ENCODE measurements at regions not wholly inside any gene's neighbourhood (a gene's known extent, or its start where the extent isn't known, plus 50 kb on each side); places are given as distances from the start of the nearest gene placed in this dataset.
"Not testable (repeated sequence)": the region's sequence is repeated elsewhere in the genome, so short reads cannot be mapped to it uniquely, and the experiment has no call there.

DNA sequence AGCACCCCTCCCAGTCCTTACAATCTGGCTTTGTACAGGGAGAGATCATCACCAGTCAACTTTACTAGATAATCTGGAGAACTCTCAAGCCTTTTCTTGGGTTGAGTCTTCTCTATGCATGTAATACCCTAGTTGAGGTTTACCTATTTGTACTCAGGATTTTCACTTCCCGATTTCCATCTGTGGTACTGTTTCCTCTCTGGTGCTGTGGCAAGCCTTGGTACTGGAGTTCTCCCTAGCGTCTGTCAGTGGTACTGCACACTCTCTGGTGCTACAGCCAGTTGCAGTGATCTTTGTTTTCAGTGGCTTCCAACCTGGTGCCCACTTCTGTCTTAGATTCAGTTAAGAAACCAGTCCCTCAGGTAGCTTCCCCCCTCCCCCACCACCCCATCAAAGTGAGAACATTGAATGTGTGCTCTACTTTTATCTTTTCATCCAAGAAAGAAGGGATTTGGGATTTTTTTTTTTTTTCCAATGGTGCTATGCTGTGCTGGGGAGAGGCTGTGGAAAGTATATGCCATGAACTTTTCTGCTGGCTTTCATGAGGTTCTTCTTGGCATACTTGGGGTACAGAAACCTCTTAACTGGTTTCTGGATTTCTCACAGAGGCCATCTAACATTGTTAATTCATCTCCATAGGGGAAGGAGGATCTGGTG, 69.4 kb upstream of the EVL start:
- DNase-seq (ENCODE audit: low read depth) = peak; percentile 57

DNA sequence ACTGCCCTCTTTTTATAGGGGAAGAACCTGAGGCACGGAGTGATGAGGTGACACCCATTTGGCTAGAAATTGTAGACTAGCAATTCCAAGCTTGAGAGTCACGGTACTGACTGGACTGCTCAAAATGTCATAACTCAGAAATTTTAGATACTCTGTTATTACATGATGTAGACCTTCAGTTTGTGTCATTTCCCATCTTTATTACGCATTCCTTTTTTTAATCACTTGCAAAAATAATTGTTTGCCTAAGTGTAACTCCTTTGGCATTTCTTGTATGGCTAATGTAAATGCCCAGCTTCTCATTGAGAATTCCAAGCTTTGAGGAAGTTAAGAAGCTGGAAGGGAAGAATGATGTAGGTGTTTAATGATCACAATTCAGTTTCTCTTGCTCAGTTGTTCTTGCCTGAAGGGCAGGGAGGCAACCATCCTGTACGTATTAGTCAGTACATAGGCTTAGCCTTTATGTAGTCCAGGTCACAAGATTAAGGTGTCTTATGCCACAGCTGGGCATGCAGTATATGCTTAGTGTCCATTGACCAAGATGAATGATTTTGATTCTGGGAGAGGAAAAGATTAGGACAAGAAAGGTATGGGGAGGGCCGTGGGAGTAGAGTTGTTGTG, 68.2 kb upstream of the EVL start:
- peak; percentile 77 for DNase-seq (ENCODE audit: low read depth)

DNA sequence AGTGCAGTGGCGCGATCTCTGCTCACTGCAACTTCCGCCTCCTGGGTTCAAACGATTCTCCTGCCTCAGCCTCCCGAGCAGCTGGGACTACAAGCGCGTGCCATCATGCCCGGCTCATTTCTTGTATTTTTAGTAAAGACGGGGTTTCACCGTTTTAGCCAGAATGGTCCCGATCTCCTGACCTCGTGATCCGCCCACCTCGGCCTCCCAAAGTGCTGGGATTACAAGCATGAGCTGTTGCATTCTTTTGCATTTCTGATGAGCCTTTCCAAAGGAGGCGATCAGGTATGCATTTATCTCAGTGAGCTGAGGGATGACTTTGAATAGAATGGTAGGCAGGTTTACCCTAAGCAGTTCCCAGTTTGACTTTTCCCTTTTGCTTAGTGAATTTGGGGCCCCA, 64.8 kb upstream of the EVL start:
- DNase-seq (ENCODE audit: low read depth) = not testable (repeated sequence)

DNA sequence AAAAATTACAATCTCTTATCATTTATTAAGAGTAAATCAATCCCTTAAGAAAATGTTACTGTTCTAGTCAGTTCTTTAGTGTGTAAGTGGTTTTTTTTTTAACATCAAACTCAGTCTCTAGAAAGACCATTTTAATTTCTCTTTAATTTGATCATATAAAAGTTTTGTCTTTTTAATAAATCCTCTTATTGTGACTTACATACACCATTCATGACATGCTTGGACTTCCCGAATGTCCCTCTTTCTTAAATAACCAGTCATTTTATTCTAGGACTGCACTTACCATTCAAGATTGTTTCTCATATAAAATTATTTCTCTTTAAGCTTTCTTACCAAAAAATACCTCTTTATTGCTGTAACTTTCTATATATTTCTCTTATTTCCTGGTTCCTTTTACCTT, 60.8 kb upstream of the EVL start:
- no peak for DNase-seq (ENCODE audit: low read depth)

DNA sequence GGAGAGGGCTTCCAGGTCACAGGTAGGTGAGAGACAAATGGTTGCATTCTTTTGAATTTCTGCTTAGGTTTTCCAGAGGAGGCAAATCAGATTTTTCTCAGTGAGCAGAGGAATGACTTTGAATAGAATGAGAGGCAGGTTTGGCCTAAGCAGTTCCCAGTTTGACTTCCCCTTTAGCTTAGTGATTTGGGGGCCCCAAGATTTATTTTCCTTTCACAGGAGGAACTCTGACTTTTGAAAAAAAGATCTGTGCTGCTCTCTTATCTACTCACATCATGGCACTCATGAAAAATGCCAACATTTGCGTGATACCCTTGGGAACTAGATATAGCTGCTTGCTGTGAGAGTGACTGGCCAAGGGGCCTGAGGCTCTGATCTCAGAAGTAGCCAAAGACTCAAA, 58.0 kb upstream of the EVL start:
- no peak for DNase-seq (ENCODE audit: low read depth)

DNA sequence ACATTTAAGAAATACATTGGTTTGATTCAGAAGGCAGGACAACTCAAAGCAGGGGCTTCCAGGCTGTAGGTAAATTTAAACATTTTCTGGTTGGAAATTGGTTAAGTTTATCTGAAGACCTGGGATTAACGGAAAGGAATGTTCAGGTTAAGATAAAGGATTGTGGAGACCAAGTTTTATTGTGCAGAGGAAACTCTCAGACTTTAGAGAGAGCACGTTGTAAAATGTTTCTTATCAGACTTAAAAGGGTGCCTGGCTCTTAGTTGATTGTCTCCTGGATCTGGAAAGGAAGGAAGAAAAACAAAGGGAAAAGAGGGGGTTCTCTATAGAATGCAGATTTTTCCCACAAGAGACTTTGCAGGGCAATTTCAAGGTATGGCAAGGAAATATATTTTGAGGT, 55.4 kb upstream of the EVL start:
- DNase-seq (ENCODE audit: low read depth) = not testable (repeated sequence)

DNA sequence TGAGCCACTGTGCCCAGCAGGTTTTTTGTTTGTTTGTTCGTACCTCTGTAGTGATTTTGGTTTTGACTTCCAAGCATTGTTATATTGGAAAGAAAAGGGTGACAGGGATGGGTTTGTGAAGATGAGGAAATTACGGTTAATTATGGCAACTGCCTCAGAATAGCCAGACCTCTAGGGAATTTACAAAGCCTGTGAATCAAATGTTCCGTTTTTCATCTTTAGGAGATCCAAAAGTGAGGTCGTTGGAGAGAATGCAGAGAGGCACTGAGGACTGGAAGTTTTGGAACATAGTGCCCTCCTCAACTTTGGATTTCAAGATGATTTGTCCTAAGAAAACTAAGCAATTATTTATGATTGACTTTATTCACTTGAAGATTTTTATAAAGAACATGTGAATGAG, 54.5 kb upstream of the EVL start:
- DNase-seq (ENCODE audit: low read depth) = no peak

DNA sequence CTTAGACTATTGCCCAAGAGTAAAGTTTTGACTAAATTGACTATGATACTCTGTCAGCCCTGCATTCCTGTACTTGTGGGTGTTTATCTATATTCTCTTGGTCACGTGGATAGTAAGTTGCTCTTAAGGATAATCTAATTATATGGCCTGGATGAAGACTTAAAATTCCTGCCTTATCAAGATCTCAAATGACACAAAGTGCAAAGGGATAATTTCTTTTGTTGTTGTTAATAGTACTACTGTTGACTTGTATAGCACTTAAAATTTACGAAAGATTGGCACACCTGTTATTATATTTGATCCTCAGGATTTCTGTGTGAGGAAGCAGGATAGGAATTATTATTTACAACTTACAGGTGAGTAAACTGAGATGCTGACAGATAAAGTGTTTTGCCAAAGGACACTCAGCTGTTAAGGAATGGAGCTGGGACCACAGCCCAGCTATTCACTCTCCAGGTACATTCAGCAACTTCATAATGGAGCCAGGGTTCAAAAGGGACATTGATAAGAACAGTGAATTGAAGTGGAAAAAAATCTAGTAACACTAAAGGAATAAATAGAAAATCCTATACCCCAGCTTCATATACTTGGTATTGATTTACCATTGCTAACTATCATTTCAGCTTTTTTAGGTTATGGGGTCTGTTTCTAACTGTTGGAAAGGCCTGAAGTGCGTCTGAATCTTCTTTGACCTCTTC, 53.4 kb upstream of the EVL start:
- DNase-seq (ENCODE audit: low read depth) = no peak

DNA sequence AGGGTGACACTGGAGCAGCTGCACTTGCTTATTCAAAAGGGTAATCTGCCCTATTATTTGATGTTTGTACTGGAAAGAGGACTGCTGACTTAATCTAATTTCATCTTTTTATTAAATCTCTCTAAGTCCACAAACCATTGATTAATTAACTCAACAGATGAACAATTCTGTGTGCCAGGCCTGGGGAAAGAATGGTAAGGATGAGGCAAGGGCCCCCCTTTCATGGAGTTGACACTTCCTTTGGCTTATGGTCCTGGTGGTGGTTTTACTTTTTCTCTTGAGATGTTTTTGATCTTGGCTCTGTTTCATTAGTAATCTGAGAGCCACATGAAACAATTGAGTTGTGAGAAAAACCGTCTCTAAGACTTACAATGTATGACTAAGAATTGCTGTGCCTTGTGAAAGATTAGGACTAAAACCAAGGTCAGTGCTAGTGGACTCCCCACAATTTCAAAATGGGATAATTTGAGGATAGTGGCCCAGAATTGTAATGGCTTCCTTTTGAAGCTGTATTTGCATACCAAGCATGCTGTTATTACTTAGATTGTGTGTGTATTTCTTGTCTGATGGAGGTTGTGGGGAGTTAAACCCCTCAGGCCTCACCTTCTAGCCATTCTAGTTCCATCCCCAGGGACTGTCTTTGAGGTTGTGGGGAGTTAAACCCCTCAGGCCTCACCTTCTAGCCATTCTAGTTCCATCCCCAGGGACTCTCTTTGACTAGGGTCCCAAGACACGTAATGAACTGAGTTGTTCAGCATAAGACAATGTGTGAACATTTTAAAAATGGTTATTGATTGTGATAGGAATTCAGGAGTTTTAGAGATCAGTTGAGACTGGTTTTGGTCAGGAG, 52.5 kb upstream of the EVL start:
- DNase-seq (ENCODE audit: low read depth) = peak; percentile 38

DNA sequence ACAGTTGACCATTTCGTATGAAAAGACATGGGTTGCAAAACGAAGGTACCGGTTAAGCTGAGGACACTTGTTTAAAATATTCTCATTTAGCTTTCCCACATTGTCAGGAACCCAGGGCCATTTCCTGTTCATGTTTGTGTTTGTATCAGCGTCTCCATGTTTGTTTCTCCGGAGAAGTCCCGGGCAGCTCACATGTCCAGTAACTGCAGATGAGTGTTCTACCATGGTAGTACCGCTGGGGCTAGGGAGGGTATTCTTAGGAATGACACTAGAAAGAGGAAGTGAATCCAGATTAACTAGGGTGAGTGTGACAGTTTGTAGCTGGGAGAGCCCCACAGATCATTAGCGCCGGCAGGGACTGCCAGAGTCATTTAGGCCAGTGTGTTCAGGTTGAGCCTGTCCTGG, 50.0 kb upstream of the EVL start:
- no peak for DNase-seq (ENCODE audit: low read depth)

Measured in EH (cell line).